ENCODE measurements at regions not wholly inside any gene's neighbourhood (a gene's known extent, or its start where the extent isn't known, plus 50 kb on each side); places are given as distances from the start of the nearest gene placed in this dataset.

- H3K27me3 ChIP-seq: no peaks in the 10 kb centered on the region
- no peaks in the 10 kb centered on the region for H3K4me1 ChIP-seq
- no peaks in the 10 kb centered on the region for H3K9me3 ChIP-seq
- no peaks in the 10 kb centered on the region for H3K36me3 ChIP-seq
- TF ChIP-seq, protein P1, sequence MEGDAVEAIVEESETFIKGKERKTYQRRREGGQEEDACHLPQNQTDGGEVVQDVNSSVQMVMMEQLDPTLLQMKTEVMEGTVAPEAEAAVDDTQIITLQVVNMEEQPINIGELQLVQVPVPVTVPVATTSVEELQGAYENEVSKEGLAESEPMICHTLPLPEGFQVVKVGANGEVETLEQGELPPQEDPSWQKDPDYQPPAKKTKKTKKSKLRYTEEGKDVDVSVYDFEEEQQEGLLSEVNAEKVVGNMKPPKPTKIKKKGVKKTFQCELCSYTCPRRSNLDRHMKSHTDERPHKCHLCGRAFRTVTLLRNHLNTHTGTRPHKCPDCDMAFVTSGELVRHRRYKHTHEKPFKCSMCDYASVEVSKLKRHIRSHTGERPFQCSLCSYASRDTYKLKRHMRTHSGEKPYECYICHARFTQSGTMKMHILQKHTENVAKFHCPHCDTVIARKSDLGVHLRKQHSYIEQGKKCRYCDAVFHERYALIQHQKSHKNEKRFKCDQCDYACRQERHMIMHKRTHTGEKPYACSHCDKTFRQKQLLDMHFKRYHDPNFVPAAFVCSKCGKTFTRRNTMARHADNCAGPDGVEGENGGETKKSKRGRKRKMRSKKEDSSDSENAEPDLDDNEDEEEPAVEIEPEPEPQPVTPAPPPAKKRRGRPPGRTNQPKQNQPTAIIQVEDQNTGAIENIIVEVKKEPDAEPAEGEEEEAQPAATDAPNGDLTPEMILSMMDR (IDR thresholded peaks at IDR 0.05): no peak
- TF ChIP-seq POLR2A (IDR thresholded peaks at IDR 0.05) (no peak), POLR2AphosphoS5 (IDR thresholded peaks at IDR 0.05) (no peak)
- no peak overlapping the region for H3K4me3 ChIP-seq
- intact Hi-C loops (cut with DNase I; ENCODE audit: low total_unique reads): no loop called here
- DNase-seq (ENCODE audit: low spot score in 2 of 2): no peak
- no peak overlapping the region for H3K27ac ChIP-seq
Measured at GRCh38 chr6:759729-760128, 66.8 kb upstream of the EXOC2 start.

GRCh38 chr6:756224-756623 lies 63.3 kb upstream of the EXOC2 start:
- Histone ChIP-seq H3K9me3 (no peaks in the 10 kb centered on the region), H3K36me3 (no peaks in the 10 kb centered on the region), H3K4me1 (no peaks in the 10 kb centered on the region), H3K27ac (no peak overlapping the region), H3K27me3 (no peaks in the 10 kb centered on the region), H3K4me3 (no peak overlapping the region)
- DNase-seq (ENCODE audit: low spot score in 2 of 2): no peak
- intact Hi-C loops (cut with DNase I; ENCODE audit: low total_unique reads): no loop called here
- TF ChIP-seq, protein P1 (IDR thresholded peaks at IDR 0.05): no peak
- no peak for TF ChIP-seq POLR2A (IDR thresholded peaks at IDR 0.05)
- no peak for TF ChIP-seq POLR2AphosphoS5 (IDR thresholded peaks at IDR 0.05)

- Histone ChIP-seq H3K36me3 (no peaks in the 10 kb centered on the region), H3K27me3 (no peaks in the 10 kb centered on the region), H3K4me1 (no peaks in the 10 kb centered on the region), H3K4me3 (no peak overlapping the region), H3K27ac (no peak overlapping the region), H3K9me3 (no peaks in the 10 kb centered on the region)
- intact Hi-C loops (cut with DNase I; ENCODE audit: low total_unique reads): no loop called here
- TF ChIP-seq POLR2A (IDR thresholded peaks at IDR 0.05) (no peak), POLR2AphosphoS5 (IDR thresholded peaks at IDR 0.05) (no peak)
- TF ChIP-seq, protein P1 (IDR thresholded peaks at IDR 0.05): no peak
- no peak for DNase-seq (ENCODE audit: low spot score in 2 of 2)
Measured at GRCh38 chr6:754202-754601, 61.3 kb upstream of the EXOC2 start.

DNA sequence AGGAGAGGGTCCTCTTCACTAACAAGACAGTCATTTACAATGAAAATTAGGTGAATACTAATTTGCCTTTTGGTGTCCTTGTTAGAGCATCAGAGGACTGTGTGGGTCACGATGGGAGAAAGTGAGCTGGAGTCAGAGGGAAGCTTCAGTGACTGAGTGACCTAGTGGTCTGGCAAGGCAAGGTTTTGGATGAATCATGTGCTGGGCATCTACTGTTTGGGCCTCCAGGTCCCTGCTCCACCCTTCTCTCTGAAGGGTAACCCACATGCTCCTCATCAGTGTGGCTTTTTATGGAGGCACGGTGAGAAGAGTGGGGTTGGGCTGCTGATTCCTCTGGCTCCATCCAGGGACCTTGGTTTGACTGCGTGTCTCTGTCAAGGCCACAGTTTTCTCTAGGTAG lies 60.5 kb upstream of the EXOC2 start:
- no peaks in the 10 kb centered on the region for H3K36me3 ChIP-seq
- intact Hi-C loops (cut with DNase I; ENCODE audit: low total_unique reads): no loop called here
- no peak overlapping the region for H3K4me3 ChIP-seq
- DNase-seq (ENCODE audit: low spot score in 2 of 2): no peak
- H3K27me3 ChIP-seq: no peaks in the 10 kb centered on the region
- no peaks in the 10 kb centered on the region for H3K4me1 ChIP-seq
- TF ChIP-seq, protein P1 (IDR thresholded peaks at IDR 0.05): no peak
- TF ChIP-seq POLR2AphosphoS5 (IDR thresholded peaks at IDR 0.05): no peak
- H3K27ac ChIP-seq: no peak overlapping the region
- H3K9me3 ChIP-seq: no peaks in the 10 kb centered on the region

- Histone ChIP-seq H3K4me1 (no peaks in the 10 kb centered on the region), H3K36me3 (no peaks in the 10 kb centered on the region), H3K4me3 (no peak overlapping the region), H3K27me3 (no peaks in the 10 kb centered on the region), H3K27ac (no peak overlapping the region), H3K9me3 (no peaks in the 10 kb centered on the region)
- intact Hi-C loops (cut with DNase I; ENCODE audit: low total_unique reads): no loop called here
- no peak for DNase-seq (ENCODE audit: low spot score in 2 of 2)
- TF ChIP-seq, protein P1 (IDR thresholded peaks at IDR 0.05): no peak
- TF ChIP-seq POLR2A (IDR thresholded peaks at IDR 0.05): no peak
- TF ChIP-seq POLR2AphosphoS5 (IDR thresholded peaks at IDR 0.05): no peak
Measured at GRCh38 chr6:752438-752837, 59.5 kb upstream of the EXOC2 start.

All from breast epithelium (tissue), 4 donors.